Stimulated activated CD4-positive, alpha-beta T cell treated with anti-CD3 and anti-CD28 coated beads, TNF-alpha, amount 100 ng/mL, for 24 hours (primary cell): ENCODE measurements at regions not wholly inside any gene's neighbourhood (a gene's known extent, or its start where the extent isn't known, plus 50 kb on each side); places are given as distances from the start of the nearest gene placed in this dataset.

Experiments
- DNase-seq, 3 experiments: peaks; one replicate each; pipeline ENCODE4 v3.0.0-alpha.2; 2020; ENCODE audit warnings: low read depth in 3 of 3

- DNase-seq = no peak
Observed at GRCh38 chr2:72004201-72004915, 143.3 kb downstream of the CYP26B1 start.

DNA sequence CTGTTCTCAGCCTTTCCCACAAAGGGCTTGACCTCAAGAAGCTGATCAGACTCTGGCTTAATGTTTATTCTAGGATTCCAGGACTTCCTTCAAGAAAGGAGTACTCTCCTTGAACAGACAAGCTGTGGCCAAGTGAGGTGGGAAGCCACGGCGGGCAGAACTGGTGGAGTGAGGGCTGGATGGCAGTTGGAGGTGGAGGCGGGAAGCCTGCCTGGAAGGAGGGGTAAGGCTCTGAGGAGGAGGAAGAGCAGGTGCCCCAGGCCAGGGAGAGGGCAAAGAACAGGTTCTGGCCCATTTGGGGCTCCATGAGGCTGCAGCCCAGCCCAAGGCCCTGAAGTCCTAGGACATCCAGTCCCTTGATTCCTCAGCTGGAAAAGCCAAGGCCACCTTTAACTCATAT is 143.9 kb downstream of the CYP26B1 start:
- no peak for DNase-seq

DNA sequence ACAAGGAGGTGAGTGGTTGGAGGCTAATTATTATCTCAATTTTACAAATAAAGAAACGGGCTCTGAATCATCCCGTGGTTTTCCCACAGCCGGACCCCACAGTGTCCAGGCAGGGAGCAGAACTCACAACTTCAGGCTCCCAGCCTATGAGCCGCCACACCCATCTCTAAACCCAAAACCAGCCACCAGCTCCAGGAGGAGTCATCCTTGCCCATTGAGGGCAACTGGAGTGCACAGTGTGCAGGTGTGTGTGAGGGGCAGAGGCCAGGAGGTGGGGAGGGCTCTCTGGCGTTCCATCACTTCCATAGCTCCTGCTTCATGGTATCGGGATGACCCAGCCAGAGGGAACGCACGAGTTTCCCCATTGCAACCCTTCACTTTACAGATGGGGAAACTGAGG is 144.5 kb downstream of the CYP26B1 start:
- no peak for DNase-seq

- no peak for DNase-seq
Observed at GRCh38 chr2:72001937-72002690, 145.5 kb downstream of the CYP26B1 start.

DNA sequence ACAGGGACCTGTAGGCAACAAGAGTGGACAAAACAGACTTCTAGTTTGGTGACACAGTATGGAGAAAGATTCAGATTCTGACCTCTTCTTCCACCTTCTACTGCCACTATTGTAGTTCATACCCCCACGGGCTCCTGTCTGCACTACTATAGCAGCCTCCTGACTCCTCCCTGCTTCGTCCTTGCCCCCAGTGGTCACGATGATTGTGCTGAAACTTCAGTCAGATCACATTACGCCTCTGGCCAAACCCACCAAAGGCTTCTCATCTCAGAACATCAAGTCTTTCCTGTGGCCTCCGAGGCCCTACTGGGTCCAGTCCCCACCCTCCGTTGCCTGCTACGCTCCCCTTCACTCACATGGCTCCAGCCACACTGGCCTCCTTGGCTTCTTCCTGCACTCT is 147.6 kb downstream of the CYP26B1 start:
- DNase-seq = no peak

GRCh38 chr2:71999580-71999979 is 148.1 kb downstream of the CYP26B1 start:
- no peak for DNase-seq

- DNase-seq = no peak
Observed at GRCh38 chr2:71997843-71998242, 149.8 kb downstream of the CYP26B1 start.

GRCh38 chr2:71995067-71995665 is 152.5 kb downstream of the CYP26B1 start:
- no peak for DNase-seq

- no peak for DNase-seq
Observed at GRCh38 chr2:71992036-71992435, 155.6 kb downstream of the CYP26B1 start.

- no peak for DNase-seq
Observed at GRCh38 chr2:71991397-71991796, 156.3 kb downstream of the CYP26B1 start.

- DNase-seq = no peak
Observed at GRCh38 chr2:71990826-71991225, 156.8 kb downstream of the CYP26B1 start.

GRCh38 chr2:71990122-71990521 is 157.5 kb downstream of the CYP26B1 start:
- no peak for DNase-seq

GRCh38 chr2:71989671-71990070 is 158.0 kb downstream of the CYP26B1 start:
- DNase-seq = no peak

GRCh38 chr2:71988170-71988569 is 159.5 kb downstream of the CYP26B1 start:
- no peak for DNase-seq

GRCh38 chr2:71976685-71977084 is 171.0 kb downstream of the CYP26B1 start:
- DNase-seq = no peak

GRCh38 chr2:71974846-71975245 is 172.8 kb downstream of the CYP26B1 start:
- no peak for DNase-seq

GRCh38 chr2:71971493-71971892 is 176.2 kb downstream of the CYP26B1 start:
- no peak for DNase-seq

DNA sequence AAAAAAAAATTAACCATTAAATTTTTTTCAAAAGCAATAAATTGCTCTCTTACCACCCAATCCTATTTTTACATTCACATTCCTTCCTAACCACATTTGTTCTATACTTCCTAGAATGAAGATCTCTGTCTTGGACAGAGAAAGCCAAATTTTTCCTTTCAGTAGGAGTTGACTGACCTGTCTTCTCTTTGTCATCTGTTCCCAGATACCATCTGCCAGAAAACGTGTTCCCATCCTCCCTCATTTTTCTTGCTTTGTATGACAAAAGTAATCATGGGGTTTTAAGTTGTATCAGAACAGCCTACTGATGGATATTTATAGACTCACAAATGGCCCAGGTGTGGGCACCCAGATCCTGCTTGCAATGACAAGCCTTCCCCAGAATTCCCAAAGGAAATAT is 182.1 kb downstream of the CYP26B1 start:
- DNase-seq = no peak

DNA sequence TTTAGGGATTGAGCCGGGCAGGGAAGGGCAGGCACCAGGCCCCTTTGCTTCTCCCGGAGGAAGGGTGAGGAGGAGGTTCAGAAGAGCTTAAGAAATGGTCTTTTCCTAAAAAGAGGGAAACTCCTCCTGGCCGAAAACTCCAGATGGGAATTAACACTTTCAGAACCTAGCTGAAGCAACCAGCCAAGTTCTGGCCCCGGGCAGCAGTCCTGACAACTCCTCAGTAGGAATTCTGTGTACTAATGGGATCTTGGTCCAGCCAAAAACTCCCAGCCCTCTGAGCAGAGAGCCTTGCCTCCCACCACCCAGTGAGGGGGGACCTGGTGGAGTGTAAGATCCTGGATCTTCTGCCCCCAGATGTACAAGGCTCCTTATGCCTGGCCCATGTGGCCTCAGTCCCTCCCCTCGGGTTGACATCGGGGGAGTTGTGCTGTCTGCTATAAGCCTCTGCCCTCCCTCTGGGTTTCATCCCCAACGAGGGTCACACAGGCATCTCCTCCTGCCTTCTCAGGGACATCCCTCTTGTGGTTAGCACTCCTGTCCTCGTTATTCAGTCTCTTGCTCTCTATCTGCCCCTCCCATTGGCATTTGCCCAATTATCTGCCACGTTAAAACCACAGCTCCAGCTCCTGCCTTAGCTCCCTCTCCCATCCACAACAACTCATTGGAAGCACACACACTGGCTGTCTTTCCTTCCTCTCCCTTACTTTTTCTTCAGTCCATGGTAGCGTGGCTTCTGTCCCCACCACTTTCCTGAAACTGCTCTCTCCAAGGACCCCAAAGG is 184.6 kb downstream of the CYP26B1 start:
- no peak for DNase-seq

DNA sequence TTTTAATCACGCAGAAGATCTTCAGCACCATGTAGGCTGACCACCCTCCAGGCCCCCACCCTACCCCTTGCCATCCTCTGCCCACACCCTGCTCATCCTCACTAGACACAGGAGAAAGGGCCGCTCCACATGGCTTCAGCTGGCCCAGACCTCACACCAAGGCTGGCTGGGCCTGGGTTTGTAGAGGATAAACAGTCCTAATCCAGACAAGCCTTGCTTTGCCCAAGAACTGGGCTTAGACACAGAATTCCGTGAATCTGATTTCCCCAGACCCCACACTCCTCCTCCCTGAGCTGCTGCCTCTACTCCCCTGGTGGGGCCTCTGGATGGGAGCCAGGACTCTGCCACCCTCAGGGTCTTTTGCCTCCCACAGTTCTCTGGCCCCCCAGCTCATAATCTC is 185.3 kb downstream of the CYP26B1 start:
- no peak for DNase-seq

- DNase-seq = no peak
Observed at GRCh38 chr2:71961289-71962027, 186.2 kb downstream of the CYP26B1 start.

- no peak for DNase-seq
Observed at GRCh38 chr2:71959494-71959893, 188.2 kb downstream of the CYP26B1 start.
